H1 (cell line): ENCODE measurements at regions not wholly inside any gene's neighbourhood (a gene's known extent, or its start where the extent isn't known, plus 50 kb on each side); places are given as distances from the start of the nearest gene placed in this dataset.

ENCODE experiments used
- CTCF ChIA-PET: fragments of 300-600 bp; sonication (Branson Sonifier 250); formaldehyde crosslinking; loops from one replicate; lab custom pipeline; 2021; ENCODE audit not compliant: partially characterized antibody; lab: Charles Lee
- POLR2A ChIA-PET: fragments of 300-600 bp; sonication (Branson Sonifier 250); formaldehyde crosslinking; loops from one replicate; lab custom pipeline; 2021; ENCODE audit warnings: inconsistent platforms; ENCODE audit not compliant: partially characterized antibody; lab: Charles Lee
- DNase-seq, 2 experiments: peaks; one replicate each; pipeline versions ENCODE4 v3.0.0 to v3.0.0-alpha.2; 2010 to 2022; ENCODE audit warnings: low spot score in 2 of 2, low read depth in 1 of 2, mixed read lengths in 1 of 2
- FAIRE-seq: peaks from 2 replicates; lab custom pipeline; 2011; peaks lifted over from hg19 to GRCh38; lab: Jason Lieb, UNC
- H2AFZ ChIP-seq: 2 replicates; pipeline ENCODE4 v1.8.1; 2012; ENCODE audit warnings: low read length, inconsistent platforms
- H2AK5ac ChIP-seq: 2 replicates; pipeline ENCODE4 v1.6.1; 2013; ENCODE audit warnings: low read depth, low read length
- H2BK120ac ChIP-seq: replicated peaks from 2 replicates; pipeline ENCODE3; 2013; ENCODE audit warnings: low read depth, low read length, inconsistent platforms
- H2BK12ac ChIP-seq: 2 replicates; pipeline ENCODE4 v1.6.1; 2013; ENCODE audit warnings: low read depth, low read length
- H2BK15ac ChIP-seq: 2 replicates; pipeline ENCODE4 v1.6.1; 2013; ENCODE audit warnings: low read length
- H2BK20ac ChIP-seq: 2 replicates; pipeline ENCODE4 v1.6.1; 2013; ENCODE audit warnings: low read length
- H2BK5ac ChIP-seq: 2 replicates; pipeline ENCODE4 v1.6.1; 2013; ENCODE audit warnings: low read depth, low read length
- H3K14ac ChIP-seq: 2 replicates; pipeline ENCODE4 v1.6.1; 2013; ENCODE audit warnings: inconsistent platforms; ENCODE audit not compliant: insufficient read length
- H3K18ac ChIP-seq: 2 replicates; pipeline ENCODE4 v1.6.1; 2013; ENCODE audit warnings: low read length; ENCODE audit errors: extremely low read depth
- H3K23ac ChIP-seq: 2 replicates; pipeline ENCODE4 v1.6.1; 2013; ENCODE audit warnings: inconsistent platforms; ENCODE audit not compliant: insufficient read length
- H3K23me2 ChIP-seq: 2 replicates; pipeline ENCODE4 v1.6.1; 2013; ENCODE audit warnings: low read depth, low read length
- H3K27ac ChIP-seq: 2 replicates; pipeline ENCODE4 v1.6.1; 2011; ENCODE audit warnings: low read depth, low read length, inconsistent platforms
- H3K27me3 ChIP-seq, 4 experiments: replicated peaks in 1 of 4; 1 replicate in 1 of 4; 2 replicates in 3 of 4; pipeline versions ENCODE4 v1.6.1 to v1.8.1; 2011 to 2013; ENCODE audit warnings: low read length in 3 of 4, mild to moderate bottlenecking in 3 of 4, inconsistent platforms in 2 of 4, mixed read lengths in 2 of 4, moderate library complexity in 1 of 4; ENCODE audit not compliant: control insufficient read depth in 3 of 4, insufficient read depth in 3 of 4; ENCODE audit errors: extremely low read depth in 1 of 4
- H3K36me3 ChIP-seq, 4 experiments: 2 replicates each; pipeline versions ENCODE4 v1.6.1 to v1.8.1; 2011 to 2013; ENCODE audit warnings: mild to moderate bottlenecking in 4 of 4, low read length in 3 of 4, moderate library complexity in 2 of 4, control low read depth in 1 of 4, inconsistent platforms in 1 of 4; ENCODE audit not compliant: insufficient read depth in 4 of 4, control insufficient read depth in 2 of 4
- H3K4ac ChIP-seq: replicated peaks from 2 replicates; pipeline ENCODE3; 2013; ENCODE audit warnings: low read length, low read depth, mixed read lengths, inconsistent platforms; ENCODE audit not compliant: insufficient read length
- H3K4me1 ChIP-seq, 4 experiments: replicated peaks in 1 of 4; 1 replicate in 1 of 4; 2 replicates in 3 of 4; pipeline versions ENCODE4 v1.6.1 to v1.8.1; 2011 to 2013; ENCODE audit warnings: low read length in 3 of 4, inconsistent platforms in 2 of 4, mixed read lengths in 1 of 4; ENCODE audit not compliant: insufficient read depth in 4 of 4, control insufficient read depth in 3 of 4
- H3K4me2 ChIP-seq, 2 experiments: 2 replicates each; pipeline versions ENCODE4 v1.6.1 to v1.8.1; 2011 to 2013; ENCODE audit warnings: low read depth in 2 of 2, low read length in 2 of 2, control low read depth in 1 of 2, inconsistent platforms in 1 of 2, mild to moderate bottlenecking in 1 of 2; ENCODE audit not compliant: insufficient read depth in 1 of 2
- H3K4me3 ChIP-seq, 4 experiments: fragments of 200-600, 300-600 bp in 1 of 4; sonication (generic), shearing (Covaris generic), sonication (Bioruptor Twin) in 1 of 4; 2 replicates each; pipeline versions ENCODE4 v1.5.1 to v1.8.1; 2011 to 2016; ENCODE audit warnings: low read length in 4 of 4, low read depth in 3 of 4, control low read depth in 2 of 4, inconsistent platforms in 2 of 4, mild to moderate bottlenecking in 2 of 4, mixed read lengths in 1 of 4, moderate library complexity in 1 of 4; ENCODE audit not compliant: insufficient read depth in 2 of 4; ENCODE audit errors: extremely low read depth in 1 of 4
- H3K56ac ChIP-seq: replicated peaks from 2 replicates; pipeline ENCODE3; 2013; ENCODE audit warnings: low read depth, mild to moderate bottlenecking, mixed read lengths, low read length, inconsistent platforms; ENCODE audit not compliant: insufficient read length
- H3K79me1 ChIP-seq: 2 replicates; pipeline ENCODE4 v1.6.1; 2013; ENCODE audit warnings: low read depth, low read length, control low read depth
- H3K79me2 ChIP-seq, 2 experiments: 2 replicates each; pipeline versions ENCODE4 v1.6.1 to v1.8.1; 2012 to 2013; ENCODE audit warnings: low read length in 2 of 2, mild to moderate bottlenecking in 2 of 2, inconsistent platforms in 1 of 2; ENCODE audit not compliant: insufficient read depth in 2 of 2, control insufficient read depth in 1 of 2
- H3K9ac ChIP-seq, 4 experiments: replicated peaks in 1 of 4; 1 replicate in 1 of 4; 2 replicates in 3 of 4; pipeline versions ENCODE4 v1.6.1 to v1.8.1; 2011 to 2013; ENCODE audit warnings: low read depth in 3 of 4, low read length in 3 of 4, control low read depth in 2 of 4, mild to moderate bottlenecking in 2 of 4, moderate library complexity in 2 of 4, inconsistent platforms in 1 of 4; ENCODE audit errors: extremely low read depth in 1 of 4
- H3K9me3 ChIP-seq, 2 experiments: 2 replicates each; pipeline versions ENCODE4 v1.6.1 to v1.8.1; 2012 to 2013; ENCODE audit warnings: mild to moderate bottlenecking in 2 of 2, moderate library complexity in 2 of 2, control low read depth in 1 of 2, inconsistent platforms in 1 of 2, low read depth in 1 of 2, low read length in 1 of 2, mixed read lengths in 1 of 2; ENCODE audit not compliant: insufficient read depth in 2 of 2
- H4K20me1 ChIP-seq, 2 experiments: replicated peaks in 1 of 2; 2 replicates each; pipeline versions ENCODE3 to v1.8.1; 2011 to 2013; ENCODE audit warnings: inconsistent platforms in 2 of 2, low read length in 2 of 2, mild to moderate bottlenecking in 1 of 2; ENCODE audit not compliant: insufficient read depth in 2 of 2, control insufficient read depth in 1 of 2
- H4K5ac ChIP-seq: 2 replicates; pipeline ENCODE4 v1.6.1; 2013; ENCODE audit warnings: low read length, low read depth, mixed read lengths, inconsistent platforms; ENCODE audit not compliant: insufficient read length
- H4K8ac ChIP-seq: 2 replicates; pipeline ENCODE4 v1.8.0; 2013; ENCODE audit warnings: mild to moderate bottlenecking, moderate library complexity, low read length, inconsistent platforms; ENCODE audit not compliant: insufficient read depth; ENCODE audit errors: extremely low read depth
- H4K91ac ChIP-seq: replicated peaks from 2 replicates; pipeline ENCODE3; 2013; ENCODE audit warnings: low read length, mixed read lengths, inconsistent platforms; ENCODE audit not compliant: insufficient read length
- MAFK ChIP-seq: IDR thresholded peaks from 2 replicates; pipeline ENCODE4 v1.6.1; 2012; ENCODE audit warnings: low read depth, mild to moderate bottlenecking, improper control_type of control experiment, low read length
- NANOG ChIP-seq: IDR thresholded peaks from 2 replicates; pipeline ENCODE4 v1.6.1; 2011; ENCODE audit warnings: low read length, low read depth, mild to moderate bottlenecking, inconsistent platforms; ENCODE audit not compliant: insufficient read depth, poor library complexity, severe bottlenecking
- POLR2AphosphoS5 ChIP-seq: IDR thresholded peaks from 2 replicates; pipeline ENCODE4 v1.6.1; 2011; ENCODE audit warnings: low read depth, low read length
- WGBS, 2 experiments: shearing (Covaris generic) in 1 of 2; methylation state at CpG; one replicate each; pipeline versions ENCODE4 v1.1.6 to v1.1.7; 2013 to 2015; ENCODE audit warnings: low lambda C conversion rate in 2 of 2, mixed read lengths in 2 of 2, inconsistent platforms in 1 of 2, low coverage in 1 of 2, missing lambda C conversion rate in 1 of 2; ENCODE audit not compliant: insufficient replicate concordance in 2 of 2, insufficient coverage in 1 of 2, insufficient read length in 1 of 2; ENCODE audit errors: extremely low coverage in 1 of 2, missing lambda C conversion rate in 1 of 2; 5-methylcytosine and 5-hydroxymethylcytosine counted together

DNA sequence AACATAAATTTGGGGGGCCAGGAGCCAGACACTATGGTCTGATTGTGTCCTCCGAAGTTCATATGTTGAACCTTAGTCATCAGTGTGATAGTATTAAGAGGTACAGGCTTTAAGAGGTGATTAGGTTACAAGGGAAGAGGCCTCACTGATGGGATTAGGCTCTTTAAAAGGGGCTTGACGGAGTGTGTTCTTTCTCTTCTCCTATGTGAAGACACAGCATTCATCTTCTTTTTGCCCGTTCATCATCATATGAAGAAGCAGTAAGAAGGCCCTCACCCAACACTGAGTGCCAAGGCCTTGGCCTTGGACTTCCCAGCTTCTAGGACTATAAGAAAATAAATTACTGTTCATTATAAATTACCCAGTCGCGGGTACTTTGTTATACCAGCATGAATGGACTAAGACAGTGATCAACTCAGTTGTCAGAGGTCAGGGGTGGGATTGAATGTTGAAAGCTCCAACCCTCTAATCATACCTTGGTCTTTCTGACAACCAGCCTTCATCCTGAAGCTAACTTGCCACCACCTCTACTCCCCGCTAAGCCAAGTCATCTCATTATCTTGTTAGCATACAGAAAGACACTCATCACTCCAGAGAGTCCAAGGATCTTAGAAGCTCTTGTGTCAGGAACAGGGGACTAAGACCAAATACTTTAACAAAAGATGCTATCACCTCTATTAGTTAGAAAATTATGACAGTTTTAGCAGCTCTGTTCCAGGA lies 543.4 kb upstream of the DIPK2B start:
- no peaks in the 10 kb centered on the region for H3K23me2 ChIP-seq
- no peak overlapping the region for H3K23ac ChIP-seq
- H3K4me3 ChIP-seq: no peak overlapping the region
- no peak overlapping the region for H2BK15ac ChIP-seq
- H3K27ac ChIP-seq: no peak overlapping the region
- H3K18ac ChIP-seq: no peak overlapping the region
- H2BK120ac ChIP-seq: no peak overlapping the region
- DNase-seq: no peak
- H4K8ac ChIP-seq: no peak overlapping the region
- no peaks in the 10 kb centered on the region for H3K79me1 ChIP-seq
- no peak for TF ChIP-seq MAFK
- no peak for TF ChIP-seq NANOG
- no peak; the same call in 1 of the 2 replicates for TF ChIP-seq POLR2AphosphoS5
- no peak overlapping the region for H4K91ac ChIP-seq
- H2BK20ac ChIP-seq: no peak overlapping the region
- H2BK12ac ChIP-seq: no peak overlapping the region
- WGBS, 2 experiments: 90% methylated on average over 6 of the region's 6 CpGs; no CpG with 5 or more reads in 1 of the 2 experiments
- H2AK5ac ChIP-seq: no peak overlapping the region
- H3K14ac ChIP-seq: no peak overlapping the region
- FAIRE-seq: no peak
- no peaks in the 10 kb centered on the region for H3K79me2 ChIP-seq
- no peaks in the 10 kb centered on the region for H3K9me3 ChIP-seq
- no peak overlapping the region for H3K9ac ChIP-seq
- H3K27me3 ChIP-seq: no peaks in the 10 kb centered on the region
- no peaks in the 10 kb centered on the region for H4K20me1 ChIP-seq
- H3K4me1 ChIP-seq: no peaks in the 10 kb centered on the region
- H3K4ac ChIP-seq: no peak overlapping the region
- POLR2A ChIA-PET: interaction anchor here (1.1 kb wide), 1 partner anchor 31 kb away, joined by 3 read pairs; no protein-coding TSS in a partner anchor
- no peak overlapping the region for H2BK5ac ChIP-seq
- peaks cover 0 to 34% (median 8%) of the 10 kb centered on the region in 4 experiments; a peak in 4 of 8 replicates for H3K36me3 ChIP-seq
- CTCF ChIA-PET: no interaction called here
- no peak overlapping the region for H3K4me2 ChIP-seq
- no peak overlapping the region for H4K5ac ChIP-seq
- H3K56ac ChIP-seq: no peak overlapping the region
- H2AFZ ChIP-seq: no peak overlapping the region
